ENCODE measurements at regions not wholly inside any gene's neighbourhood (a gene's known extent, or its start where the extent isn't known, plus 50 kb on each side); places are given as distances from the start of the nearest gene placed in this dataset.

DNA sequence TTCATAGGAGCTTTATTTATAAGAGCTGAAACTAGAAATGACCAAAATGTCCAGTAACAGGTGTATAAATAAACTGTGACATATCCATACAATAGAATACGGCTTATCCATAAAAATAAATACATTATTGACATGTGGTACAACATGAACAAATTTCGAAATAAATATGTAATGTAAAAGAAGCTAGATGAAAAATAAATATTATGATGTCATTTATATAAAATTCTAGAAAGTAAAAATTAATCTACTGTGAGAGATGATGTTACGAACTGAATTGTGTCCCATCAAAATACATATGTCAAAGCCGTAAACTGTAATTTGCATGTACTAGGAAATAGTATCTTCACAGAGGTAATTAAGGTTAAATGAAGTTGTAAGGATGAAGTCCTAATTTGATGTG is 1104.9 kb downstream of the NSUN3 start:
- Histone ChIP-seq H3K9me3 (ENCODE audit: control insufficient read depth, insufficient read depth, low read depth, low read length) (no peaks in the 10 kb centered on the region), H3K27ac (ENCODE audit: extremely low read depth, low read depth, low read length) (no peak overlapping the region), H3K4me1 (ENCODE audit: control insufficient read depth, insufficient read depth, low read length) (no peaks in the 10 kb centered on the region), H3K4me3 (ENCODE audit: low read depth, low read length) (no peak overlapping the region), H3K36me3 (ENCODE audit: control insufficient read depth in 2 of 2, insufficient read depth in 1 of 2, low read length in 2 of 2) (no peaks in the 10 kb centered on the region)
- ChIA-PET POLR2A (no interaction called here), CTCF (no interaction called here)
- TF ChIP-seq ZNF664 (tag by site-specific recombination; IDR thresholded peaks at IDR 0.05) = no peak
- no peak for TF ChIP-seq GFI1B (tag by site-specific recombination; IDR thresholded peaks at IDR 0.05)
- TF ChIP-seq SALL2 (tag by site-specific recombination; IDR thresholded peaks at IDR 0.05; ENCODE audit: borderline replicate concordance) = no peak
- no peak for TF ChIP-seq ZNF121 (tag by site-specific recombination; IDR thresholded peaks at IDR 0.05)
- TF ChIP-seq, protein P1, sequence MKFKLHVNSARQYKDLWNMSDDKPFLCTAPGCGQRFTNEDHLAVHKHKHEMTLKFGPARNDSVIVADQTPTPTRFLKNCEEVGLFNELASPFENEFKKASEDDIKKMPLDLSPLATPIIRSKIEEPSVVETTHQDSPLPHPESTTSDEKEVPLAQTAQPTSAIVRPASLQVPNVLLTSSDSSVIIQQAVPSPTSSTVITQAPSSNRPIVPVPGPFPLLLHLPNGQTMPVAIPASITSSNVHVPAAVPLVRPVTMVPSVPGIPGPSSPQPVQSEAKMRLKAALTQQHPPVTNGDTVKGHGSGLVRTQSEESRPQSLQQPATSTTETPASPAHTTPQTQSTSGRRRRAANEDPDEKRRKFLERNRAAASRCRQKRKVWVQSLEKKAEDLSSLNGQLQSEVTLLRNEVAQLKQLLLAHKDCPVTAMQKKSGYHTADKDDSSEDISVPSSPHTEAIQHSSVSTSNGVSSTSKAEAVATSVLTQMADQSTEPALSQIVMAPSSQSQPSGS (tag by site-specific recombination; IDR thresholded peaks at IDR 0.05; ENCODE audit: low read depth) = peak; percentile 71
- no peak for TF ChIP-seq WT1 (tag by site-specific recombination; IDR thresholded peaks at IDR 0.05)

DNA sequence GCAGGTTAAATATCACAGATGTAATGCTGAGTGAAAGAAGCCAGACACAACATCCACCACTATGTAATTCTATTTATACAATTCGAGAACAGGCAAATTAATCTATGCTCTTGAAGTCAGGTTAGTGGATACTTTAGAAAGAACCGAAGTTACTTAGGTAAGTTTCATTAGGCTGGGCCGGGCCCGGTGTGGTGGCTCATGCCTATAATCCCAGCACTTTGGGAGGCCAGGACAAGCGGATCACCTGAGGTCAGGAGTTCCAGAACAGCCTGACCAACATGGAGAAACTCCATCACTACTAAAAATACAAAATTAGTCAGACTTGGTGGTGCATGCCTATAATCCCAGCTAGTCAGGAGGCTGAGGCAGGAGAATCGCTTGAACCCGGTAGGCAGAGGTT is 1105.7 kb downstream of the NSUN3 start:
- no peaks in the 10 kb centered on the region for H3K9me3 ChIP-seq (ENCODE audit: control insufficient read depth, insufficient read depth, low read depth, low read length)
- ChIA-PET POLR2A (no interaction called here), CTCF (no interaction called here)
- no peak overlapping the region for H3K27ac ChIP-seq (ENCODE audit: extremely low read depth, low read depth, low read length)
- H3K4me3 ChIP-seq (ENCODE audit: low read depth, low read length) = no peak overlapping the region
- no peak for TF ChIP-seq ZFP37 (tag by site-specific recombination; IDR thresholded peaks at IDR 0.05)
- TF ChIP-seq ZFHX2 (tag by site-specific recombination; conservative IDR thresholded peaks at IDR 0.05) = no peak
- no peak for TF ChIP-seq ZBTB44 (tag by site-specific recombination; IDR thresholded peaks at IDR 0.05)
- no peaks in the 10 kb centered on the region for H3K4me1 ChIP-seq (ENCODE audit: control insufficient read depth, insufficient read depth, low read length)
- H3K36me3 ChIP-seq (ENCODE audit: control insufficient read depth in 2 of 2, insufficient read depth in 1 of 2, low read length in 2 of 2) = no peaks in the 10 kb centered on the region

DNA sequence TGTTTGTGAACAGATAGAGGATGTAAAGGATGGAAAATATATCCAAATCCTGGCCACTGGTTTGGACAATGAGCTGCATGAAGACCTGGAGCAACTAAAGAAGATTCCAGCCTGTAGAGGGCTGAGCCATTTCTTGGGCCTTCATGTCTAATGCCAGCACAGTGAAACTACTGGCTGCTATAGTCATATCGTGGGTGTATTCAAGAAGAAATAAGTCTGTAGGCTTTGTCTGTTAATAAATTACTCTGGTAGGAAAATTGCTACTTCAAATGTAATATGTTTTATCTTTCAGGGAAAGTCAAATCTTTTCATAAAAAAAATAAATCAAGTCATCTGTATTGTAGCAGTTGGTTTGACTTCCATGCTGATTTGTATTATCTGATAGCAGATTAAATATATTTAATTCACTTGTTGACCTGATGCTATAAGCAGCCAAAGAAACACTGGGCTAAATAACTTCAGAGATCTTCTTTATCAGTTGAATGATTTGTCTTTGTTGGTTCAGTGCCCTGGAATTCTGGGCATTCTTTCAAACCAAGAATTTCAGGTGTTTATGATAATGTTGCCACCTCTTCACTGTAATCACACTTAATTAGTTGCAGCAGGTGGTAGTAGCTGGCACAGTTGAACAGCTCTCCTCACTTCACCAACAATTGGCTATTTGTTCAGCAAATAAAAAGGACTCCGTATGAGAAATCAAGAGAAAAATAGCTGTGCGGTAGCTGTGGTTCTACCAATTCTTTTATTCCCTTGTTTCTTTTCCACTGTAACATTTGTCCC is 1109.5 kb downstream of the NSUN3 start:
- no peak for TF ChIP-seq ZNF174 (tag by site-specific recombination; IDR thresholded peaks at IDR 0.05)
- TF ChIP-seq ZNF626 (tag by site-specific recombination; IDR thresholded peaks at IDR 0.05) = no peak
- no peak for TF ChIP-seq TCF7L2 (IDR thresholded peaks at IDR 0.05; ENCODE audit: borderline replicate concordance, low read depth, low read length)
- no peak for TF ChIP-seq ZNF146 (tag by site-specific recombination; IDR thresholded peaks at IDR 0.05)
- no peak for TF ChIP-seq BCL6B (tag by site-specific recombination; IDR thresholded peaks at IDR 0.05)
- no peak for TF ChIP-seq YY1 (tag by site-specific recombination; IDR thresholded peaks at IDR 0.05)
- no peak for TF ChIP-seq ZNF658 (tag by site-specific recombination; IDR thresholded peaks at IDR 0.05)
- TF ChIP-seq ZEB2 (tag by site-specific recombination; IDR thresholded peaks at IDR 0.05) = no peak
- TF ChIP-seq, protein P2, sequence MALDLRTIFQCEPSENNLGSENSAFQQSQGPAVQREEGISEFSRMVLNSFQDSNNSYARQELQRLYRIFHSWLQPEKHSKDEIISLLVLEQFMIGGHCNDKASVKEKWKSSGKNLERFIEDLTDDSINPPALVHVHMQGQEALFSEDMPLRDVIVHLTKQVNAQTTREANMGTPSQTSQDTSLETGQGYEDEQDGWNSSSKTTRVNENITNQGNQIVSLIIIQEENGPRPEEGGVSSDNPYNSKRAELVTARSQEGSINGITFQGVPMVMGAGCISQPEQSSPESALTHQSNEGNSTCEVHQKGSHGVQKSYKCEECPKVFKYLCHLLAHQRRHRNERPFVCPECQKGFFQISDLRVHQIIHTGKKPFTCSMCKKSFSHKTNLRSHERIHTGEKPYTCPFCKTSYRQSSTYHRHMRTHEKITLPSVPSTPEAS (tag by site-specific recombination; IDR thresholded peaks at IDR 0.05) = no peak
- no peak for TF ChIP-seq ZFP69B (tag by site-specific recombination; IDR thresholded peaks at IDR 0.05)
- TF ChIP-seq ELK4 (IDR thresholded peaks at IDR 0.05; ENCODE audit: borderline replicate concordance, low read depth, low read length) = no peak
- no peak for TF ChIP-seq ZNF132 (tag by site-specific recombination; IDR thresholded peaks at IDR 0.05; ENCODE audit: borderline replicate concordance)
- no peak for TF ChIP-seq TRIM28 (IDR thresholded peaks at IDR 0.05; ENCODE audit: borderline replicate concordance, low read length)
- TF ChIP-seq, protein P3, sequence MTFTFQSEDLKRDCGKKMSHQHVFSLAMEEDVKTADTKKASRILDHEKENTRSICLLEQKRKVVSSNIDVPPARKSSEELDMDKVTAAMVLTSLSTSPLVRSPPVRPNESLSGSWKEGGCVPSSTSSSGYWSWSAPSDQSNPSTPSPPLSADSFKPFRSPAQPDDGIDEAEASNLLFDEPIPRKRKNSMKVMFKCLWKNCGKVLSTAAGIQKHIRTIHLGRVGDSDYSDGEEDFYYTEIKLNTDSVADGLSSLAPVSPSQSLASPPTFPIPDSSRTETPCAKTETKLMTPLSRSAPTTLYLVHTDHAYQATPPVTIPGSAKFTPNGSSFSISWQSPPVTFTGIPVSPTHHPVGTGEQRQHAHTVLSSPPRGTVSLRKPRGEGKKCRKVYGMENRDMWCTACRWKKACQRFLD (tag by site-specific recombination; IDR thresholded peaks at IDR 0.05) = no peak
- TF ChIP-seq GLI4 (tag by site-specific recombination; IDR thresholded peaks at IDR 0.05) = no peak
- TF ChIP-seq ZNF561 (tag by site-specific recombination; IDR thresholded peaks at IDR 0.05; ENCODE audit: borderline replicate concordance) = no peak
- Histone ChIP-seq H3K4me3 (ENCODE audit: low read depth, low read length) (no peak overlapping the region), H3K4me1 (ENCODE audit: control insufficient read depth, insufficient read depth, low read length) (no peaks in the 10 kb centered on the region), H3K27ac (ENCODE audit: extremely low read depth, low read depth, low read length) (no peak overlapping the region), H3K9me3 (ENCODE audit: control insufficient read depth, insufficient read depth, low read depth, low read length) (no peaks in the 10 kb centered on the region), H3K36me3 (ENCODE audit: control insufficient read depth in 2 of 2, insufficient read depth in 1 of 2, low read length in 2 of 2) (no peaks in the 10 kb centered on the region)
- ChIA-PET CTCF (no interaction called here), POLR2A (no interaction called here)

All from HEK293 (cell line).